ENCODE measurements at regions not wholly inside any gene's neighbourhood (a gene's known extent, or its start where the extent isn't known, plus 50 kb on each side); places are given as distances from the start of the nearest gene placed in this dataset.

GRCh38 chr5:74145951-74146350, 494.6 kb downstream of the ENC1 start:
- Histone ChIP-seq H3K9ac (ENCODE audit: low read length) (no peak overlapping the region), H3K36me3 (ENCODE audit: control insufficient read depth, insufficient read depth, low read length) (no peaks in the 10 kb centered on the region), H3K27ac (ENCODE audit: low read depth, low read length) (no peak overlapping the region), H3K27me3 (ENCODE audit: control insufficient read depth, insufficient read depth, low read length) (no peaks in the 10 kb centered on the region), H3K4me3 (ENCODE audit: low read length) (no peak overlapping the region), H3K4me1 (ENCODE audit: control insufficient read depth, insufficient read depth, low read length) (peaks cover under 1% of the 10 kb centered on the region)

- Histone ChIP-seq H3K9ac (ENCODE audit: low read length) (no peak overlapping the region), H3K4me1 (ENCODE audit: control insufficient read depth, insufficient read depth, low read length) (peaks cover 2% of the 10 kb centered on the region), H3K36me3 (ENCODE audit: control insufficient read depth, insufficient read depth, low read length) (no peaks in the 10 kb centered on the region), H3K27ac (ENCODE audit: low read depth, low read length) (no peak overlapping the region), H3K27me3 (ENCODE audit: control insufficient read depth, insufficient read depth, low read length) (no peaks in the 10 kb centered on the region), H3K4me3 (ENCODE audit: low read length) (no peak overlapping the region)
Observed at GRCh38 chr5:74143721-74144330, 496.7 kb downstream of the ENC1 start.

GRCh38 chr5:74143151-74143550, 497.4 kb downstream of the ENC1 start:
- H3K4me1 ChIP-seq (ENCODE audit: control insufficient read depth, insufficient read depth, low read length): peaks cover 2% of the 10 kb centered on the region
- no peaks in the 10 kb centered on the region for H3K27me3 ChIP-seq (ENCODE audit: control insufficient read depth, insufficient read depth, low read length)
- no peaks in the 10 kb centered on the region for H3K36me3 ChIP-seq (ENCODE audit: control insufficient read depth, insufficient read depth, low read length)
- no peak overlapping the region for H3K4me3 ChIP-seq (ENCODE audit: low read length)
- no peak overlapping the region for H3K27ac ChIP-seq (ENCODE audit: low read depth, low read length)
- no peak overlapping the region for H3K9ac ChIP-seq (ENCODE audit: low read length)

GRCh38 chr5:74141053-74141452, 499.5 kb downstream of the ENC1 start:
- Histone ChIP-seq H3K27ac (ENCODE audit: low read depth, low read length) (no peak overlapping the region), H3K4me3 (ENCODE audit: low read length) (no peak overlapping the region), H3K9ac (ENCODE audit: low read length) (no peak overlapping the region), H3K36me3 (ENCODE audit: control insufficient read depth, insufficient read depth, low read length) (no peaks in the 10 kb centered on the region), H3K4me1 (ENCODE audit: control insufficient read depth, insufficient read depth, low read length) (peaks cover 2% of the 10 kb centered on the region), H3K27me3 (ENCODE audit: control insufficient read depth, insufficient read depth, low read length) (no peaks in the 10 kb centered on the region)

GRCh38 chr5:74140409-74140808, 500.1 kb downstream of the ENC1 start:
- Histone ChIP-seq H3K4me3 (ENCODE audit: low read length) (no peak overlapping the region), H3K4me1 (ENCODE audit: control insufficient read depth, insufficient read depth, low read length) (peaks cover 2% of the 10 kb centered on the region), H3K36me3 (ENCODE audit: control insufficient read depth, insufficient read depth, low read length) (no peaks in the 10 kb centered on the region), H3K27ac (ENCODE audit: low read depth, low read length) (no peak overlapping the region), H3K27me3 (ENCODE audit: control insufficient read depth, insufficient read depth, low read length) (no peaks in the 10 kb centered on the region), H3K9ac (ENCODE audit: low read length) (no peak overlapping the region)

GRCh38 chr5:74139589-74139988, 500.9 kb downstream of the ENC1 start:
- Histone ChIP-seq H3K4me1 (ENCODE audit: control insufficient read depth, insufficient read depth, low read length) (peaks cover 2% of the 10 kb centered on the region), H3K27me3 (ENCODE audit: control insufficient read depth, insufficient read depth, low read length) (no peaks in the 10 kb centered on the region), H3K36me3 (ENCODE audit: control insufficient read depth, insufficient read depth, low read length) (no peaks in the 10 kb centered on the region), H3K4me3 (ENCODE audit: low read length) (no peak overlapping the region), H3K27ac (ENCODE audit: low read depth, low read length) (no peak overlapping the region), H3K9ac (ENCODE audit: low read length) (no peak overlapping the region)

- Histone ChIP-seq H3K27ac (ENCODE audit: low read depth, low read length) (no peak overlapping the region), H3K36me3 (ENCODE audit: control insufficient read depth, insufficient read depth, low read length) (no peaks in the 10 kb centered on the region), H3K9ac (ENCODE audit: low read length) (no peak overlapping the region), H3K4me1 (ENCODE audit: control insufficient read depth, insufficient read depth, low read length) (peaks cover 2% of the 10 kb centered on the region), H3K27me3 (ENCODE audit: control insufficient read depth, insufficient read depth, low read length) (no peaks in the 10 kb centered on the region), H3K4me3 (ENCODE audit: low read length) (no peak overlapping the region)
Observed at GRCh38 chr5:74138721-74139120, 501.8 kb downstream of the ENC1 start.

GRCh38 chr5:74136276-74136825, 504.2 kb downstream of the ENC1 start:
- H3K27ac ChIP-seq (ENCODE audit: low read depth, low read length): no peak overlapping the region
- H3K4me1 ChIP-seq (ENCODE audit: control insufficient read depth, insufficient read depth, low read length): peaks cover 2% of the 10 kb centered on the region
- H3K9ac ChIP-seq (ENCODE audit: low read length): no peak overlapping the region
- H3K36me3 ChIP-seq (ENCODE audit: control insufficient read depth, insufficient read depth, low read length): no peaks in the 10 kb centered on the region
- H3K4me3 ChIP-seq (ENCODE audit: low read length): no peak overlapping the region
- H3K27me3 ChIP-seq (ENCODE audit: control insufficient read depth, insufficient read depth, low read length): no peaks in the 10 kb centered on the region

- Histone ChIP-seq H3K4me3 (ENCODE audit: low read length) (no peak overlapping the region), H3K9ac (ENCODE audit: low read length) (no peak overlapping the region), H3K27me3 (ENCODE audit: control insufficient read depth, insufficient read depth, low read length) (no peaks in the 10 kb centered on the region), H3K4me1 (ENCODE audit: control insufficient read depth, insufficient read depth, low read length) (no peaks in the 10 kb centered on the region), H3K36me3 (ENCODE audit: control insufficient read depth, insufficient read depth, low read length) (no peaks in the 10 kb centered on the region), H3K27ac (ENCODE audit: low read depth, low read length) (no peak overlapping the region)
Observed at GRCh38 chr5:74135033-74135432, 505.5 kb downstream of the ENC1 start.

- H3K4me3 ChIP-seq (ENCODE audit: low read length): no peak overlapping the region
- no peak overlapping the region for H3K27ac ChIP-seq (ENCODE audit: low read depth, low read length)
- H3K9ac ChIP-seq (ENCODE audit: low read length): no peak overlapping the region
- no peaks in the 10 kb centered on the region for H3K27me3 ChIP-seq (ENCODE audit: control insufficient read depth, insufficient read depth, low read length)
- no peaks in the 10 kb centered on the region for H3K36me3 ChIP-seq (ENCODE audit: control insufficient read depth, insufficient read depth, low read length)
- no peaks in the 10 kb centered on the region for H3K4me1 ChIP-seq (ENCODE audit: control insufficient read depth, insufficient read depth, low read length)
Observed at GRCh38 chr5:74132485-74132884, 506.5 kb downstream of the ARHGEF28 start.

- no peak overlapping the region for H3K27ac ChIP-seq (ENCODE audit: low read depth, low read length)
- no peaks in the 10 kb centered on the region for H3K4me1 ChIP-seq (ENCODE audit: control insufficient read depth, insufficient read depth, low read length)
- H3K9ac ChIP-seq (ENCODE audit: low read length): no peak overlapping the region
- no peak overlapping the region for H3K4me3 ChIP-seq (ENCODE audit: low read length)
- H3K36me3 ChIP-seq (ENCODE audit: control insufficient read depth, insufficient read depth, low read length): no peaks in the 10 kb centered on the region
- H3K27me3 ChIP-seq (ENCODE audit: control insufficient read depth, insufficient read depth, low read length): no peaks in the 10 kb centered on the region
Observed at GRCh38 chr5:74131250-74131649, 505.3 kb downstream of the ARHGEF28 start.

GRCh38 chr5:74130155-74130897, 504.3 kb downstream of the ARHGEF28 start:
- Histone ChIP-seq H3K4me3 (ENCODE audit: low read length) (no peak overlapping the region), H3K27ac (ENCODE audit: low read depth, low read length) (no peak overlapping the region)

More at GRCh38 chr5:74130155-74130897, 504.3 kb downstream of the ARHGEF28 start:
- Histone ChIP-seq H3K36me3 (ENCODE audit: control insufficient read depth, insufficient read depth, low read length) (no peaks in the 10 kb centered on the region), H3K9ac (ENCODE audit: low read length) (no peak overlapping the region), H3K4me1 (ENCODE audit: control insufficient read depth, insufficient read depth, low read length) (no peaks in the 10 kb centered on the region), H3K27me3 (ENCODE audit: control insufficient read depth, insufficient read depth, low read length) (no peaks in the 10 kb centered on the region)

Measured in rectal smooth muscle tissue (tissue), 1 donor.